T-helper 2 cell (primary cell): ENCODE measurements at regions not wholly inside any gene's neighbourhood (a gene's known extent, or its start where the extent isn't known, plus 50 kb on each side); places are given as distances from the start of the nearest gene placed in this dataset.

Experiments used
- DNase-seq, 5 experiments: peaks; one replicate each; pipeline versions ENCODE4 v3.0.0 to v3.0.0-alpha.2; 2012 to 2022

GRCh38 chr2:3099860-3100234 lies 277.8 kb downstream of the EIPR1 start:
- no peak for DNase-seq

- DNase-seq = no peak
Measured at GRCh38 chr2:3099145-3099859, 278.3 kb downstream of the EIPR1 start.

- no peak for DNase-seq
Measured at GRCh38 chr2:3098231-3098630, 279.4 kb downstream of the EIPR1 start.

- no peak for DNase-seq
Measured at GRCh38 chr2:3097804-3098203, 279.8 kb downstream of the EIPR1 start.

GRCh38 chr2:3094999-3095958 lies 282.3 kb downstream of the EIPR1 start:
- DNase-seq = no peak

GRCh38 chr2:3094318-3094717 lies 283.3 kb downstream of the EIPR1 start:
- DNase-seq = no peak

GRCh38 chr2:3091696-3092095 lies 285.9 kb downstream of the EIPR1 start:
- no peak for DNase-seq

- no peak for DNase-seq
Measured at GRCh38 chr2:3082705-3083104, 294.9 kb downstream of the EIPR1 start.

GRCh38 chr2:3079959-3080948 lies 297.4 kb downstream of the EIPR1 start:
- no peak for DNase-seq

- no peak for DNase-seq
Measured at GRCh38 chr2:3079466-3079865, 298.2 kb downstream of the EIPR1 start.

- no peak for DNase-seq
Measured at GRCh38 chr2:3078684-3079083, 298.9 kb downstream of the EIPR1 start.

GRCh38 chr2:3076848-3077642 lies 300.6 kb downstream of the EIPR1 start:
- no peak for DNase-seq

- no peak for DNase-seq
Measured at GRCh38 chr2:3075991-3076340, 301.7 kb downstream of the EIPR1 start.

- DNase-seq = no peak
Measured at GRCh38 chr2:3075316-3075990, 302.2 kb downstream of the EIPR1 start.

GRCh38 chr2:3073704-3074103 lies 303.9 kb downstream of the EIPR1 start:
- no peak for DNase-seq

GRCh38 chr2:3073041-3073595 lies 304.5 kb downstream of the EIPR1 start:
- no peak for DNase-seq

- no peak for DNase-seq
Measured at GRCh38 chr2:3071685-3072263, 305.8 kb downstream of the EIPR1 start.

- DNase-seq = no peak
Measured at GRCh38 chr2:3066831-3067230, 310.8 kb downstream of the EIPR1 start.

- DNase-seq = no peak
Measured at GRCh38 chr2:3065928-3066327, 311.7 kb downstream of the EIPR1 start.

GRCh38 chr2:3062476-3063260 lies 314.9 kb downstream of the EIPR1 start:
- DNase-seq = no peak
